ENCODE measurements at regions not wholly inside any gene's neighbourhood (a gene's known extent, or its start where the extent isn't known, plus 50 kb on each side); places are given as distances from the start of the nearest gene placed in this dataset.

DNA sequence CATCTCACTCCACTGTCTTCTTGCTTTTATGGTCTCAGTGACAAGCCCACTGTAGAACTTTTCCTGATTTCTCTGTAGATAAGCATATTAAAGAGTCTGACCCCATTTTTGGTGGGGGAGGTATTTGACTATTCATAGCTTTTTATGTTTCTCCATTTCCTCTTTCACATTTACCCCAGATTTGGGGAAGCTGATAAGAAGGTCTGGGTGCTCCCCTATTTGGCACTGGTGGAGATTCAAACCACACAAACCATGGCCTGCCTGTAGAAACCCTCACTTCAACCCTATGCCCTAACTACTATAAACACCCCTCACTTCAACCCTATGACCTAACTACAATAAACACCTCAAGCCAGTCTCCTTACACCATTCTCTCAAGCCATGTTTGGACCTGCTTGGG, 196.2 kb upstream of the SYNDIG1 start:
- H3K9me3 ChIP-seq (replicated peaks in 1 of 2; ENCODE audit: control insufficient read depth in 1 of 2, insufficient read depth in 1 of 2, low read length in 2 of 2): peaks cover 0 to 3% of the 10 kb centered on the region in 2 donors

DNA sequence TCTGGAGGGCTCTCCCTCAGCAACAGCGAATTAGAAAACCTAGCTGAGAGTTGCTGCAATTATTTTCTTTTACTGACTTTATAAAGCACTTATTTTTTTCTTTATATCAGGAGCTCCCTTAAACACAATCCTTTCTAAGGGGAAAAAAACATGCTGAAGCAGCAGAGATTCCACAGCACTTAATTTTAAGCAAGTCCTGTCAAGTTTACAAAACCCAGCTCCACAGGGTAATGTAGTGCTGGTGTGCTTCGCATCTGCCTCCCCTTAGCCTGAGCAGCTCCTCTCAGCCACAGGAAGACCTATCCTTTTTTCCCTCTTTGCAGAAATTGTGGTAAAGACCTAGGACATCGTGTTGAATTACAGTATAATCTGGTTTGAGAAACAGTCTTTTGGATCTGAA, 208.1 kb upstream of the SYNDIG1 start:
- peaks cover 0 to 4% (median 3%) of the 10 kb centered on the region in 3 donors for H3K27me3 Mint-ChIP-seq (ENCODE audit: low read depth in 3 of 3)
- Histone ChIP-seq H3K4me1 (ENCODE audit: control insufficient read depth in 1 of 2, insufficient read depth in 2 of 2, low read length in 2 of 2) (no peaks in the 10 kb centered on the region), H4K20me1 (ENCODE audit: insufficient read depth, low read length) (no peaks in the 10 kb centered on the region), H3K9me3 (replicated peaks in 1 of 2; ENCODE audit: control insufficient read depth in 1 of 2, insufficient read depth in 1 of 2, low read length in 2 of 2) (no peaks in the 10 kb centered on the region), H3K4me3 (replicated peaks in 1 of 3; ENCODE audit: low read depth in 2 of 3, low read length in 3 of 3) (no peak overlapping the region), H2AFZ (ENCODE audit: insufficient read depth, low read depth, low read length, poor library complexity, severe bottlenecking) (no peak overlapping the region), H3K36me3 (replicated peaks in 1 of 2; ENCODE audit: control insufficient read depth in 1 of 2, insufficient read depth in 2 of 2, low read length in 2 of 2) (no peaks in the 10 kb centered on the region), H3K4me2 (replicated peaks; ENCODE audit: extremely low read depth, low read length, poor library complexity, severe bottlenecking) (no peak overlapping the region), H3K79me2 (ENCODE audit: insufficient read depth, low read length) (no peaks in the 10 kb centered on the region), H3K27ac (ENCODE audit: low read depth in 1 of 2, low read length in 2 of 2) (no peak overlapping the region), H3K27me3 (ENCODE audit: control insufficient read depth in 2 of 2, insufficient read depth in 2 of 2, low read length in 2 of 2) (no peaks in the 10 kb centered on the region), H3K9ac (ENCODE audit: insufficient read depth, low read length, poor library complexity, severe bottlenecking) (no peak overlapping the region)
- no peaks in the 10 kb centered on the region for H3K36me3 Mint-ChIP-seq
- H3K4me3 Mint-ChIP-seq: no peak overlapping the region
- TF ChIP-seq, protein P1, sequence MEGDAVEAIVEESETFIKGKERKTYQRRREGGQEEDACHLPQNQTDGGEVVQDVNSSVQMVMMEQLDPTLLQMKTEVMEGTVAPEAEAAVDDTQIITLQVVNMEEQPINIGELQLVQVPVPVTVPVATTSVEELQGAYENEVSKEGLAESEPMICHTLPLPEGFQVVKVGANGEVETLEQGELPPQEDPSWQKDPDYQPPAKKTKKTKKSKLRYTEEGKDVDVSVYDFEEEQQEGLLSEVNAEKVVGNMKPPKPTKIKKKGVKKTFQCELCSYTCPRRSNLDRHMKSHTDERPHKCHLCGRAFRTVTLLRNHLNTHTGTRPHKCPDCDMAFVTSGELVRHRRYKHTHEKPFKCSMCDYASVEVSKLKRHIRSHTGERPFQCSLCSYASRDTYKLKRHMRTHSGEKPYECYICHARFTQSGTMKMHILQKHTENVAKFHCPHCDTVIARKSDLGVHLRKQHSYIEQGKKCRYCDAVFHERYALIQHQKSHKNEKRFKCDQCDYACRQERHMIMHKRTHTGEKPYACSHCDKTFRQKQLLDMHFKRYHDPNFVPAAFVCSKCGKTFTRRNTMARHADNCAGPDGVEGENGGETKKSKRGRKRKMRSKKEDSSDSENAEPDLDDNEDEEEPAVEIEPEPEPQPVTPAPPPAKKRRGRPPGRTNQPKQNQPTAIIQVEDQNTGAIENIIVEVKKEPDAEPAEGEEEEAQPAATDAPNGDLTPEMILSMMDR (IDR thresholded peaks at IDR 0.05): no peak
- H3K4me1 Mint-ChIP-seq: no peaks in the 10 kb centered on the region
- no CpG with 5 or more reads among the region's 3 CpGs for WGBS (ENCODE audit: insufficient coverage)
- H3K9me3 Mint-ChIP-seq: peaks cover 0 to 5% (median 0%) of the 10 kb centered on the region in 7 donors
- intact Hi-C loops (cut with micrococcal nuclease): no loop called here
- DNase-seq: no peak
- H3K27ac Mint-ChIP-seq: no peak overlapping the region

More for the DNA sequence above, 196.2 kb upstream of the SYNDIG1 start:
- H3K27ac Mint-ChIP-seq: no peak overlapping the region
- Histone ChIP-seq H3K79me2 (ENCODE audit: insufficient read depth, low read length) (no peaks in the 10 kb centered on the region), H3K27ac (ENCODE audit: low read depth in 1 of 2, low read length in 2 of 2) (no peak overlapping the region), H3K36me3 (replicated peaks in 1 of 2; ENCODE audit: control insufficient read depth in 1 of 2, insufficient read depth in 2 of 2, low read length in 2 of 2) (no peaks in the 10 kb centered on the region), H3K27me3 (ENCODE audit: control insufficient read depth in 2 of 2, insufficient read depth in 2 of 2, low read length in 2 of 2) (no peaks in the 10 kb centered on the region), H2AFZ (ENCODE audit: insufficient read depth, low read depth, low read length, poor library complexity, severe bottlenecking) (no peak overlapping the region), H3K4me3 (replicated peaks in 1 of 3; ENCODE audit: low read depth in 2 of 3, low read length in 3 of 3) (no peak overlapping the region), H4K20me1 (ENCODE audit: insufficient read depth, low read length) (no peaks in the 10 kb centered on the region), H3K4me1 (ENCODE audit: control insufficient read depth in 1 of 2, insufficient read depth in 2 of 2, low read length in 2 of 2) (no peaks in the 10 kb centered on the region), H3K4me2 (replicated peaks; ENCODE audit: extremely low read depth, low read length, poor library complexity, severe bottlenecking) (no peak overlapping the region), H3K9ac (ENCODE audit: insufficient read depth, low read length, poor library complexity, severe bottlenecking) (no peak overlapping the region)
- TF ChIP-seq, protein P1 (IDR thresholded peaks at IDR 0.05): no peak
- H3K27me3 Mint-ChIP-seq (ENCODE audit: low read depth in 3 of 3): peaks cover 0 to 2% (median 2%) of the 10 kb centered on the region in 3 donors
- H3K9me3 Mint-ChIP-seq: peaks cover 5 to 17% (median 8%) of the 10 kb centered on the region in 7 donors
- H3K4me1 Mint-ChIP-seq: peaks cover 2% of the 10 kb centered on the region
- H3K36me3 Mint-ChIP-seq: no peaks in the 10 kb centered on the region
- DNase-seq: no peak
- H3K4me3 Mint-ChIP-seq: no peak overlapping the region
- intact Hi-C loops (cut with micrococcal nuclease): no loop called here

All from CD14-positive monocyte (primary cell).